Right lobe of liver (tissue), 4 donors: ENCODE measurements at regions not wholly inside any gene's neighbourhood (a gene's known extent, or its start where the extent isn't known, plus 50 kb on each side); places are given as distances from the start of the nearest gene placed in this dataset.

Experiments
- POLR2A ChIP-seq: fragments of 450-650 bp; IDR thresholded peaks from one replicate; pipeline ENCODE4 v1.6.1; 2017; ENCODE audit warnings: antibody characterized with exemption, mild to moderate bottlenecking
- TF ChIP-seq, protein P1 (sequence below), 4 donors: fragments of 200-600 bp in 3 of 4; fragments of 450-650 bp in 1 of 4; IDR thresholded peaks; one replicate each; pipeline versions ENCODE4 v1.5.1 to v1.8.0; 2016 to 2022; ENCODE audit warnings: antibody characterized with exemption in 4 of 4, mild to moderate bottlenecking in 2 of 4
- donor health status: DM: no; HTN: no; CAD: no.
- donor health status: DM: no; HTN: no; CAD: no.
- donor health status: DM: no; HTN: yes; CAD: no.

DNA sequence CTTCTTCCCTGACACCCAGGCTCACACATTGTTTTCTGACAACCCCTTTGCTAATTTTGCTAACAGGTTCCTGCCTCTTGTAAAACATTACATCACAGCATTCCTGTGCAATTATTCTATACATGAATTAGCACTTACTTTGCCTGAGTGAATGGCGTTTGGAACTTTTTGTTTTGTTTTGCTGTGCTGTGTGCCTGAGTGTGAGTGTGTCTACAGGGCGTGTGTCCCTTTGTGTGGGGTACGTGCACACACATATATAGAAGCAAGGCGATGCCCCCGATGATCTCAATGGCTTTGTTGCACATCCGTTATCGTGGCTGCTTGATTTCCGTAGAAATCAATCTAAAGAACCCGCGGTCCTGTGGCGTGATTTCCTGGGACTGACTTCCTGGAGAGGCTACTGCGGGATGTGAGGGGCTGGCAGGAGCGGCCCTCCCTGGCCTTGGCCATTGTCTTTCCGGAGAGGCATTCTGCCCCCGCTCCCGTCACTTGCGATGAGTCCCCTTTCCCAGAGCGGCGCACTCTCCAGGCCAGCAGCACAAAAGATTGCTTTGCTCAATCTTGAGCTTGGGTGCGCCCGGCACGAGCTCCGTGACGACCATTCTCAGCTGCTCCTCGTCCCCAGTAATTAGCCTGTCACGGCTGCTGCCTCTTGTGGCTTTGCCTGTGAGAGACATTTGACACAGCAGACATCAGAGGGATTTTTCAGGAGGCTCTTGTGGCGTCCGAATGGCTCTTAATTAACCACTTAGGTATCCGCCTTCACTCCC, 398.1 kb upstream of the IRX1 start:
- TF ChIP-seq, protein P1, sequence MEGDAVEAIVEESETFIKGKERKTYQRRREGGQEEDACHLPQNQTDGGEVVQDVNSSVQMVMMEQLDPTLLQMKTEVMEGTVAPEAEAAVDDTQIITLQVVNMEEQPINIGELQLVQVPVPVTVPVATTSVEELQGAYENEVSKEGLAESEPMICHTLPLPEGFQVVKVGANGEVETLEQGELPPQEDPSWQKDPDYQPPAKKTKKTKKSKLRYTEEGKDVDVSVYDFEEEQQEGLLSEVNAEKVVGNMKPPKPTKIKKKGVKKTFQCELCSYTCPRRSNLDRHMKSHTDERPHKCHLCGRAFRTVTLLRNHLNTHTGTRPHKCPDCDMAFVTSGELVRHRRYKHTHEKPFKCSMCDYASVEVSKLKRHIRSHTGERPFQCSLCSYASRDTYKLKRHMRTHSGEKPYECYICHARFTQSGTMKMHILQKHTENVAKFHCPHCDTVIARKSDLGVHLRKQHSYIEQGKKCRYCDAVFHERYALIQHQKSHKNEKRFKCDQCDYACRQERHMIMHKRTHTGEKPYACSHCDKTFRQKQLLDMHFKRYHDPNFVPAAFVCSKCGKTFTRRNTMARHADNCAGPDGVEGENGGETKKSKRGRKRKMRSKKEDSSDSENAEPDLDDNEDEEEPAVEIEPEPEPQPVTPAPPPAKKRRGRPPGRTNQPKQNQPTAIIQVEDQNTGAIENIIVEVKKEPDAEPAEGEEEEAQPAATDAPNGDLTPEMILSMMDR (IDR thresholded peaks at IDR 0.05), result no peak
- no peak for TF ChIP-seq POLR2A
